NCI-H345 (cell line): ENCODE measurements at regions not wholly inside any gene's neighbourhood (a gene's known extent, or its start where the extent isn't known, plus 50 kb on each side); places are given as distances from the start of the nearest gene placed in this dataset.
"Not testable (repeated sequence)": the region's sequence is repeated elsewhere in the genome, so short reads cannot be mapped to it uniquely, and the experiment has no call there.

Experiments
- DNase-seq: peaks from one replicate; lab custom pipeline; 2025; lab: John Stamatoyannopoulos, UW

- DNase-seq, result no peak
These were observed 157.8 kb upstream of the TRPC6 start for GRCh38 chr11:101741479-101742175.

DNA sequence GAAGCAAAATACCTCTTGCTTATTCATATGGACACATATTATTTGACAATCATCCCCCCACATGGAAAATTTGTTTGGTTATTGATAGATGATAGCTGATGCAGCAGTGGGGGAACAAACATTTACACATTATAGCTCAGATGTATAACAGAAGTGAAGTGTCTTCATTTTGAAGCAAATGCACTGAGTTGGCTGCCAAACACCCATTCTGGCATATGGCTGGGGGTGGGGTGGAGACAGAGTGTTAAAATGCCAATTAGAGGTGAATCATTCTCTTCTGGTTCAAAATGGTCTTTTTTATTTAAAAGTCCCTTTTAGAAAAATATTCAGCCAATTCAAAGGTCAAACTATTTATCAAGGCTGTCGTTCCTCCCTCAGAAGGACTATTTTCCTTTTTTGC lies 157.3 kb upstream of the TRPC6 start:
- no peak for DNase-seq

DNA sequence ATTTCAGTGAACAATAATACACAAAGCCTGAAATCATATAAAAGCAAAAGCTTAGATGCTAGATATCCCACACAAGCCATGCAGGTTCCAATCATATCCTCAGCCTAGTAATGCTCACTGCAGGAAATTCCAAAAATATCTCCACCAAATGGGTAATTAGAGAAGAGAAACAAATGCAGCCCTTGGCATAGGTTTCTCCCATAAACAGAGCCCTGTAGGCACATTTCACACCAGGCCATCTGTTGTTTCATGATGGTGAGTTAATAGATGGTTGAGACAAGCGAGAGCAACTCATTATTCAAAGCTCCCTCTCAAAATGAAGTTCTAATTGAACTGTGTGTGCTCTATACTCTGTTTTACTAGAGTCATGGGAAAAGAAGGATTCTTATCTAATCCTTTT lies 154.6 kb upstream of the TRPC6 start:
- no peak for DNase-seq

DNA sequence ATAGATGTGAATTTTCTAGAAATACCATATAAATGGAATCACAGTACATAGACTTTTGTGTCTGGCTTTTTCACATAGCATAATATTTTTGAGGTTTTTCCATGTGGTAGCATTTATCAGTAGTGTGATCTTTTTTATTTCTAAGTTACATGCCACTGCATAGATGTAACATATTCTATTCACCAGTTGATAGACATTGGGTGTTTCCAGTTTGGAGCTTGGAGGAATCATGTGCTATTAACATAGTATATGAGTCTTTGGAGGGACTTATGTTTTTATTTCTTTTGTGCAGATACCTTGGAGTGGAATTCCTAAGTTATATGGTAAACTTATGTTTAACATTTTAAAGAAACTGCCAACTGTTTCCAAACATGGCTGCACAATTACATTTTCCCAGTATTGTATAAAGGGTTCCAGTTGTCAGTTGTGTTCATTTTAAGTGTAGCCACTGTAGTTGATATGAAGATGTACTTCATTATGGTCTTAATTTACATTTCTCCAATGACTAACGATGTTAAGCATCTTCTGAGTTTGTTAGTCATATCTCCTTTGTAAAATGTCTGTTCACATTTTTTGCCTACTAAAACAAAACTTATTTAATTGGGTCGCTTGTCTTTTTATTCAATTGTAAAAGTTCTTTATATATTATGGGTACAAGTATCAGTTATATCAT lies 145.7 kb upstream of the TRPC6 start:
- DNase-seq, result no peak

- no peak for DNase-seq
These were observed 143.6 kb upstream of the TRPC6 start for GRCh38 chr11:101727451-101727850.

- DNase-seq, result no peak
These were observed 143.2 kb upstream of the TRPC6 start for GRCh38 chr11:101726988-101727387.

GRCh38 chr11:101723371-101723770 lies 139.6 kb upstream of the TRPC6 start:
- DNase-seq, result no peak

DNA sequence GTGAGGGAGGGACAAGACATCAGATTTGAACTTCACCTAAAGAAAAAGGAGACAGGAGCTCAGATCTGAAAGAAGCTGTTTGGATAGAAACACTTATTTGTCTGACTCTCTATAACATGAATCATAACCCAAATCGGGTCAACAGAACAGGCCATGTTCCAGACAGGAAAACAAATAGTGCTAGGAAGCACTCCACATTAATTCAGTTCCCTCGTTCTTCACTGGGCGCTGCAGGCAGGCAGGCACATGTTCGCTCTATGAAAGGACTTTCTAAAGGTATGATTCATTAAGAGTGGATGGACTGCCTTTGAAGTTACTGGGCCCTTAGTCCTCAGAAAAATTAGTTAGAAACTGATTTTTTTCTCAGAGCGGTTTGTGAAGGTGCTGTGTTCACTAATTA lies 137.5 kb upstream of the TRPC6 start:
- DNase-seq, result no peak

GRCh38 chr11:101718402-101718801 lies 134.6 kb upstream of the TRPC6 start:
- no peak for DNase-seq

DNA sequence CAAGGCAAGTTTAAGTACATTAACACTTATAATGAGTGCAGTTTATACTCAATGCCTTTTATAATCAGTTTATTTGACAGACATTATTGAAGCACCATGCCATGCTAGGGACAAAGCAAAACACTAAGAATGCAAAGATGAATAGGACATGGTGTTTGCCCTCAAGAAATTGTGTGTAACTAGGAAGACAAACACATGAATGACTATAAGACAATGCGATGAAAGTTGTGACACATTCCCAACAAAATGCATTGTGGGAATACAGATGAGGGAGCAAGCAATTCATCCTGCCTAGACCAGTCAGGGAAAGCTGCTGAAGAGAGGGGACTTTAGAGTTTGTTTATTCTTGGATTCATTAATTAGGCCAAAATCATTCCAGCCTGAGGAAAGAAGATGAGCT lies 133.8 kb upstream of the TRPC6 start:
- no peak for DNase-seq

- DNase-seq, result no peak
These were observed 131.5 kb upstream of the TRPC6 start for GRCh38 chr11:101715281-101715680.

GRCh38 chr11:101707477-101707876 lies 123.7 kb upstream of the TRPC6 start:
- no peak for DNase-seq

DNA sequence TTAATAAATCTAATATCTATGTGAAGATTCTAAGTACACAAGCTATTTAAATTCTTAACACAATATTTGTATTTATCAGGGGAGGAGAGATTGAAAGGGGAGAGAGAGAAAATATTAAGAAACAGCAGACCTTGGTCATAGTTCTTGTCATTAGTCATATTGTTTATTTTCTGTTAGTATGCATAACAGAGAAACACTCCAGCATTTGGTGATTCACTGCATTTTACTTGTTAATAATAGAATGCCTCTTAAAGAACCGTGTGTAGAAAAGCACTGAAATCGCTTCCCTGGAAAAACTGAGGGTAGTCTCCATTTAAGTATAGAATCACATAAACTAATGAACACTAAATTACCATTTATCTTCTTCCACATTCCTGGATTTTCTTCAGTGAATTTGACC lies 122.7 kb upstream of the TRPC6 start:
- DNase-seq, result no peak

DNA sequence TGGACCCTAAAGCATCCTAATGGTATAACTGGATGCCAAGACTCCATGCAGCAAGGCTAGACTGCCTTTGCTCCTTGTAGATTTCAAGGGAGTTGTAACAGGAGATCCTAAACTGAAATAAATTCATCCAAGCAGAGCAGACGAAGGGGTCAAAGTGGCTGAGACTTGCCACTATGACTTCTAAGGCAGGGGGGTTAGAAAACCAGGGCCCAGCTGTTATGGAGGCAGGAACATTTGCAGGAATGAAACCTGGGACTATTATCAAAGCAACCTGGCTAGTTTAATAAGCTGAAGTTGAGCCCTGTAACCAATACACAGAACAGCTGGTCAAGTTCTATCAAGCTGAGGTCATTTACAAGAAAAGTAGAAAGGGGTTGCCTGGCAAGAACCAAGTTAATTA lies 122.2 kb upstream of the TRPC6 start:
- DNase-seq, result no peak

GRCh38 chr11:101694869-101695268 lies 111.1 kb upstream of the TRPC6 start:
- not testable (repeated sequence) for DNase-seq

DNA sequence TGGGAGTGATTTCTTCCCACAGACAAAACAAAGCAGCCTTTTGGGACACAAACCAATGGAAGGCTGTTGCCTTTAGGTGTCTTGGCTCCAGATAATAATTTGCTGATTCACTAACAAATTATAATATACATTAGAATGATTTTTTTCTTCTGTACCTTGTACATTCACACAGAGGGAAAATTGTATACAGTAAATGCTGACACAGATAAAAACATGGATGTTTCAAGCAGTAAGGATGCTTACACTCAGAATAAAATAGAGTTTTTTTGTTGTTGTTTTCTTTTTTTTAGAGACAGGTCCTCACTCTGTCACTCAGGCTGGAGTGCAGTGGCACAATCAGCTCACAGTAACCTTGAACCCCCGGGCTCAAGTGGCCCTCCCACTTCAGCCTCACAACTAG lies 109.2 kb upstream of the TRPC6 start:
- DNase-seq, result no peak

GRCh38 chr11:101686514-101686913 lies 102.7 kb upstream of the TRPC6 start:
- DNase-seq, result no peak

DNA sequence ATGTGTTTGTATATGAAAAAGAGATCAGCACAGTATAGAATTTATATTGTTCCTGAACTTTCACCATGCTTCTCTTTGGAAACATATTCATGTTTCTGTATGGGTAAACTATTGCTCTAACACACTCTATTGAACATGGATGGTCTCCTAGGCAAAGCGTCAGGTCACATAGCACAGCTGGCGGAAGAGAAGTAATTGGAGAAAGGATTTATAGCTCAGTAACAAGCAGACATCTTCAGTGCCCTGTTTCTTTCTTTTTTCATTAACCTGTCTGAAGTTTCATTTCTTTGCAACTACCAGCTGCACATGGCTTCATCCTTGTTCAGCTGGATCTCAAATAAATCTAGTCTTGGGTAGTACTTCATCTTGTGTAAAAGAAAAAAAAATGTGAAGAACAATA lies 84.4 kb upstream of the TRPC6 start:
- DNase-seq, result no peak

DNA sequence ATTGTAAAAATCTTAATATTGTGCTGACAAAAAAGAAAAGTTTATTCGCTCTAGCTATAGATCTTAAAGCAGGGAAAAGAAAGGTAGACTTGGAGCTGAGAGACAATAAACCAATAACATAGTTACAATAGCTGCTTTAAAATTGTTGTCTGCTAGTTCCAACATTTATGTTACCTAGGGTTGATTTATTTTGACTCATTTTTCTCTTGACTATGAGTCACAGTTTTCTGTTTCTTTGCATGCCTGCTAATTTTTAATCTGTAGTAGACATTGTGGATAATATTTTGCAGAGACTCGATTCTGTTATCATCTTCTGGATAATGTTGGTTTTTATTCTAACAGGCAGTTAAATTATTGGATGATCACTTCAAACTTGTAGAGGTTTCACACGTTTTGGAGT lies 83.1 kb upstream of the TRPC6 start:
- no peak for DNase-seq

- no peak for DNase-seq
These were observed 77.8 kb upstream of the TRPC6 start for GRCh38 chr11:101661559-101661958.
